GM12878 (cell line): ENCODE measurements at regions not wholly inside any gene's neighbourhood (a gene's known extent, or its start where the extent isn't known, plus 50 kb on each side); places are given as distances from the start of the nearest gene placed in this dataset.

ENCODE experiments used
- ATAC-seq: fragments of 200-7000 bp; cut with Tn5 transposase; 3 replicates; pipeline ENCODE4 v1.9.1; 2020; ENCODE audit warnings: mild to moderate bottlenecking, moderate library complexity
- BruUV-seq: library from RNA; stranded (reverse); fragments of 400-500 nt; replicated peaks from 2 replicates; lab custom pipeline; 2021; lab: Mats Ljungman, UMichigan
- CTCF ChIA-PET: fragments of 300-600 bp; sonication (Branson Sonifier 250); formaldehyde crosslinking; extraction: SDS; loops from one replicate; lab custom pipeline; 2021; ENCODE audit warnings: inconsistent platforms; lab: Yijun Ruan, JAX
- POLR2A ChIA-PET: fragments of 350-600 bp; formaldehyde crosslinking; extraction: SDS; loops from one replicate; lab custom pipeline; 2021; ENCODE audit warnings: inconsistent platforms; lab: Charles Lee
- RAD21 ChIA-PET: fragments of 300-600 bp; sonication (Branson Sonifier 250); formaldehyde crosslinking; loops from one replicate; lab custom pipeline; 2023; ENCODE audit warnings: antibody characterized with exemption; ENCODE audit not compliant: unreplicated experiment; lab: Charles Lee
- SMC1A ChIA-PET: fragments of 300-600 bp; sonication (Branson Sonifier 250); formaldehyde crosslinking; loops from one replicate; lab custom pipeline; 2023; ENCODE audit not compliant: unreplicated experiment, uncharacterized antibody; lab: Charles Lee
- DNase-seq: peaks from one replicate; pipeline ENCODE4 v3.0.0-alpha.2; 2011; ENCODE audit warnings: low read depth, low spot score
- FAIRE-seq: peaks from 3 replicates; lab custom pipeline; 2011; peaks lifted over from hg19 to GRCh38; lab: Jason Lieb, UNC
- H2AFZ ChIP-seq: 2 replicates; pipeline ENCODE4 v1.6.0; 2011; ENCODE audit warnings: low read depth, low read length, control low read depth; ENCODE audit not compliant: control insufficient read depth
- H3K27ac ChIP-seq: 2 replicates; pipeline ENCODE4 v1.5.1; 2011; ENCODE audit warnings: control low read depth; ENCODE audit not compliant: control insufficient read depth, insufficient read depth
- H3K27me3 ChIP-seq, 2 experiments: replicated peaks in 1 of 2; 2 replicates each; pipeline versions ENCODE4 v1.6.0 to v1.6.1; 2011; ENCODE audit warnings: low read length in 1 of 2; ENCODE audit not compliant: control insufficient read depth in 2 of 2, insufficient read depth in 2 of 2
- H3K36me3 ChIP-seq, 2 experiments: 2 replicates each; pipeline ENCODE4 v1.5.1; 2011; ENCODE audit warnings: low read length in 1 of 2; ENCODE audit not compliant: control insufficient read depth in 2 of 2, insufficient read depth in 2 of 2
- H3K4me1 ChIP-seq: 2 replicates; pipeline ENCODE4 v1.6.1; 2011; ENCODE audit warnings: mild to moderate bottlenecking, low read length, moderate library complexity, mixed read lengths; ENCODE audit not compliant: control insufficient read depth, insufficient read depth
- H3K4me2 ChIP-seq: 2 replicates; pipeline ENCODE4 v1.6.0; 2011; ENCODE audit warnings: control low read depth; ENCODE audit not compliant: control insufficient read depth, insufficient read depth
- H3K4me3 ChIP-seq: fragments of 200-600 bp; sonication (generic); 2 replicates; pipeline ENCODE4 v1.5.1; 2016
- H3K79me2 ChIP-seq: 2 replicates; pipeline ENCODE4 v1.6.0; 2011; ENCODE audit warnings: low read length; ENCODE audit not compliant: control insufficient read depth, insufficient read depth
- H3K9ac ChIP-seq: 2 replicates; pipeline ENCODE4 v1.8.0; 2011; ENCODE audit warnings: low read length, control low read depth, mixed read lengths; ENCODE audit not compliant: control insufficient read depth, insufficient read depth
- H3K9me3 ChIP-seq: replicated peaks from 3 replicates; pipeline ENCODE4 v1.5.1; 2011; ENCODE audit warnings: mild to moderate bottlenecking, low read length; ENCODE audit not compliant: control insufficient read depth, insufficient read depth
- H4K20me1 ChIP-seq: 2 replicates; pipeline ENCODE4 v1.6.0; 2011; ENCODE audit not compliant: control insufficient read depth, insufficient read depth
- CHD1 ChIP-seq: IDR thresholded peaks from 2 replicates; pipeline ENCODE4 v1.6.1; 2012; ENCODE audit warnings: low read depth, low read length, improper control_type of control experiment
- CREB1 ChIP-seq: IDR thresholded peaks from 2 replicates; pipeline ENCODE4 v1.6.1; 2012; ENCODE audit warnings: low read depth, mild to moderate bottlenecking, inconsistent platforms
- E2F4 ChIP-seq: IDR thresholded peaks from 2 replicates; pipeline ENCODE4 v1.6.1; 2012; ENCODE audit warnings: low read depth, low read length, improper control_type of control experiment
- EP300 ChIP-seq, 2 experiments: fragments of 150-350 bp in 1 of 2; IDR thresholded peaks; 2 replicates each; pipeline ENCODE4 v1.6.1; 2011 to 2012; ENCODE audit warnings: low read depth in 2 of 2, low read length in 2 of 2, borderline replicate concordance in 1 of 2, improper control_type of control experiment in 1 of 2, inconsistent platforms in 1 of 2; ENCODE audit not compliant: control insufficient read depth in 1 of 2
- FOXM1 ChIP-seq: IDR thresholded peaks from 2 replicates; pipeline ENCODE4 v1.6.1; 2012; ENCODE audit warnings: low read depth, mild to moderate bottlenecking, inconsistent platforms, low read length, moderate library complexity
- HDAC6 ChIP-seq: fragments of 200-600 bp; sonication (generic); IDR thresholded peaks from one replicate; pipeline ENCODE4 v1.8.0; 2017; ENCODE audit warnings: antibody characterized with exemption; ENCODE audit not compliant: unreplicated experiment
- IRF3 ChIP-seq: fragments of 450-650 bp; IDR thresholded peaks from 2 replicates; pipeline ENCODE4 v1.6.1; 2014; ENCODE audit warnings: mild to moderate bottlenecking
- JUNB ChIP-seq: IDR thresholded peaks from 2 replicates; pipeline ENCODE4 v1.6.1; 2016; ENCODE audit warnings: antibody characterized with exemption, mild to moderate bottlenecking
- JUND ChIP-seq: IDR thresholded peaks from 2 replicates; pipeline ENCODE4 v1.6.1; 2012; ENCODE audit warnings: low read depth, mild to moderate bottlenecking, low read length, improper control_type of control experiment, moderate library complexity
- KDM1A ChIP-seq: fragments of 200-600 bp; sonication (generic); IDR thresholded peaks from 2 replicates; pipeline ENCODE4 v1.6.1; 2016; ENCODE audit warnings: borderline replicate concordance
- MEF2A ChIP-seq: IDR thresholded peaks from 2 replicates; pipeline ENCODE4 v1.6.1; 2011; ENCODE audit warnings: low read depth, mild to moderate bottlenecking, low read length, moderate library complexity; ENCODE audit not compliant: insufficient read depth
- RAD51 ChIP-seq: fragments of 450-650 bp; IDR thresholded peaks from 2 replicates; pipeline ENCODE4 v1.6.1; 2016; ENCODE audit warnings: moderate library complexity, mild to moderate bottlenecking, inconsistent platforms
- RCOR1 ChIP-seq: conservative IDR thresholded peaks from 2 replicates; pipeline ENCODE4 v1.6.1; 2012; ENCODE audit warnings: low read depth, low read length, improper control_type of control experiment
- RELA ChIP-seq: fragments of 450-650 bp; IDR thresholded peaks from 2 replicates; pipeline ENCODE4 v1.8.0; 2014; ENCODE audit warnings: borderline replicate concordance; ENCODE audit not compliant: partially characterized antibody
- RELB ChIP-seq: fragments of 450-650 bp; IDR thresholded peaks from 2 replicates; pipeline ENCODE4 v1.6.1; 2017; ENCODE audit warnings: low read depth, mild to moderate bottlenecking, moderate library complexity
- SIN3A ChIP-seq: IDR thresholded peaks from 2 replicates; pipeline ENCODE4 v1.6.1; 2012; ENCODE audit warnings: low read depth, low read length, improper control_type of control experiment
- SMAD5 ChIP-seq: IDR thresholded peaks from 2 replicates; pipeline ENCODE4 v1.6.1; 2016; ENCODE audit warnings: antibody characterized with exemption, low read depth
- USF1 ChIP-seq: IDR thresholded peaks from 2 replicates; pipeline ENCODE4 v1.6.1; 2011; ENCODE audit warnings: borderline replicate concordance, low read depth, mild to moderate bottlenecking, moderate library complexity, mixed read lengths, low read length; ENCODE audit not compliant: insufficient read depth; ENCODE audit errors: extremely low read length
- WGBS: methylation state at CpG from one replicate; pipeline ENCODE4 v1.1.6; 2016; ENCODE audit warnings: low lambda C conversion rate; ENCODE audit not compliant: insufficient replicate concordance, insufficient coverage; ENCODE audit errors: missing lambda C conversion rate; 5-methylcytosine and 5-hydroxymethylcytosine counted together
- in situ Hi-C: fragments of 300-500 bp; cut with MboI; formaldehyde crosslinking; loops from 9 replicates; pipeline ENCODE4 v1.14.3; 2018; ENCODE audit warnings: mixed read lengths
- intact Hi-C: fragments of 100-400 bp; cut with micrococcal nuclease; formaldehyde crosslinking; loops from one replicate; pipeline ENCODE4 v1.14.2; 2022; ENCODE audit not compliant: unreplicated experiment

- ChIA-PET RAD21 (interaction anchor here (1.3 to 2.3 kb wide), 2 partner anchors 88 to 94 kb away, joined by 3 to 21 read pairs; no protein-coding TSS in a partner anchor), SMC1A (interaction anchor here (1.1 to 4.7 kb wide), 5 partner anchors 9 to 100 kb away, joined by 3 to 36 read pairs (median 5); partner anchors contain the start of gene SUB1)
- no peak overlapping the region for H2AFZ ChIP-seq
- TF ChIP-seq E2F4 (no peak), IRF3 (no peak), FOXM1 (no peak), MEF2A (no peak), HDAC6 (no peak), RAD51 (no peak), JUNB (no peak), CHD1 (no peak), JUND (no peak), USF1 (no peak), RELA (no peak), SIN3A (no peak), EP300 (IDR thresholded peaks at IDR 0.05; ENCODE audit: borderline replicate concordance in 1 of 2, control insufficient read depth in 1 of 2, low read depth in 2 of 2, low read length in 2 of 2) (no peak), CREB1 (no peak), KDM1A (no peak), RCOR1 (no peak), RELB (no peak), SMAD5 (no peak)
- TF ChIP-seq, all 136 proteins: peak for 0
- Histone ChIP-seq H3K27ac (no peak overlapping the region), H4K20me1 (no peaks in the 10 kb centered on the region), H3K79me2 (no peaks in the 10 kb centered on the region), H3K9me3 (no peaks in the 10 kb centered on the region), H3K4me1 (no peaks in the 10 kb centered on the region), H3K9ac (no peak overlapping the region), H3K4me2 (no peak overlapping the region), H3K4me3 (no peak overlapping the region), H3K36me3 (no peaks in the 10 kb centered on the region), H3K27me3 (no peaks in the 10 kb centered on the region)
- ATAC-seq: no peak
- intact Hi-C loops: no loop called here
- ChIA-PET POLR2A (interaction anchor here (1.0 kb wide), 1 partner anchor 35 kb away, joined by 3 read pairs; no protein-coding TSS in a partner anchor), CTCF (interaction anchor here (0.7 to 7.3 kb wide), 5 partner anchors 9 to 978 kb away, joined by 4 to 61 read pairs (median 5); no protein-coding TSS in a partner anchor)
- DNase-seq: no peak
- FAIRE-seq: no peak
- BruUV-seq: no TSS peak
- in situ Hi-C loops: no loop called here
- WGBS: 81% methylated on average over 5 of the region's 5 CpGs
Measured at GRCh38 chr5:32496104-32496503, 51.6 kb upstream of the ZFR start.
